D721Med (cell line): ENCODE measurements at regions not wholly inside any gene's neighbourhood (a gene's known extent, or its start where the extent isn't known, plus 50 kb on each side); places are given as distances from the start of the nearest gene placed in this dataset.

Experiments used
- DNase-seq: peaks from one replicate; pipeline ENCODE4 v3.0.0; 2011; ENCODE audit warnings: low spot score; ENCODE audit not compliant: insufficient read length
- FAIRE-seq: peaks from 2 replicates; lab custom pipeline; 2011; peaks lifted over from hg19 to GRCh38; lab: Jason Lieb, UNC
- TF ChIP-seq, protein P1 (sequence below): IDR thresholded peaks from 2 replicates; pipeline ENCODE4 v1.5.1; 2012; ENCODE audit warnings: mild to moderate bottlenecking, control low read depth; ENCODE audit not compliant: insufficient read depth; ENCODE audit errors: missing control alignments

DNA sequence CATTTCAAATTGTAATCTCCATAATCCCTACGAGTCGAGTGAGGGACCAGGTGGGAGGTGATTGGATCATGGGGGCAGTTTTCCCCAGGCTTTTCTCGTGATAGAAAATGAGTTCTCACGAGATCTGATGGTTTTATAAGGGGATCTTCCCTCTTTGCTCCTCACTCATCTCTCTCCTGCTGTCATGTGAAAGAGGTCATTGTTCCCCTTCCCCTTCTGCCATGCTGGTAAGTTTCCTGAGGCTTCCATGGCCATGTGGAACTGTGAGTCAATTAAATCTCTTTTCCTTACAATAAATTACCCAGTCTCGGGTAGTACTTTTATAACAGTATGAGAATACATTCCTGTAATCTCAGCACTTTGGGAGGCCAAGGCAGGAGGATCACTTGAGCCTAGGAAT lies 76.7 kb upstream of the MARCHF10 start:
- TF ChIP-seq, protein P1, sequence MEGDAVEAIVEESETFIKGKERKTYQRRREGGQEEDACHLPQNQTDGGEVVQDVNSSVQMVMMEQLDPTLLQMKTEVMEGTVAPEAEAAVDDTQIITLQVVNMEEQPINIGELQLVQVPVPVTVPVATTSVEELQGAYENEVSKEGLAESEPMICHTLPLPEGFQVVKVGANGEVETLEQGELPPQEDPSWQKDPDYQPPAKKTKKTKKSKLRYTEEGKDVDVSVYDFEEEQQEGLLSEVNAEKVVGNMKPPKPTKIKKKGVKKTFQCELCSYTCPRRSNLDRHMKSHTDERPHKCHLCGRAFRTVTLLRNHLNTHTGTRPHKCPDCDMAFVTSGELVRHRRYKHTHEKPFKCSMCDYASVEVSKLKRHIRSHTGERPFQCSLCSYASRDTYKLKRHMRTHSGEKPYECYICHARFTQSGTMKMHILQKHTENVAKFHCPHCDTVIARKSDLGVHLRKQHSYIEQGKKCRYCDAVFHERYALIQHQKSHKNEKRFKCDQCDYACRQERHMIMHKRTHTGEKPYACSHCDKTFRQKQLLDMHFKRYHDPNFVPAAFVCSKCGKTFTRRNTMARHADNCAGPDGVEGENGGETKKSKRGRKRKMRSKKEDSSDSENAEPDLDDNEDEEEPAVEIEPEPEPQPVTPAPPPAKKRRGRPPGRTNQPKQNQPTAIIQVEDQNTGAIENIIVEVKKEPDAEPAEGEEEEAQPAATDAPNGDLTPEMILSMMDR: no peak
- FAIRE-seq: no peak
- DNase-seq: no peak

DNA sequence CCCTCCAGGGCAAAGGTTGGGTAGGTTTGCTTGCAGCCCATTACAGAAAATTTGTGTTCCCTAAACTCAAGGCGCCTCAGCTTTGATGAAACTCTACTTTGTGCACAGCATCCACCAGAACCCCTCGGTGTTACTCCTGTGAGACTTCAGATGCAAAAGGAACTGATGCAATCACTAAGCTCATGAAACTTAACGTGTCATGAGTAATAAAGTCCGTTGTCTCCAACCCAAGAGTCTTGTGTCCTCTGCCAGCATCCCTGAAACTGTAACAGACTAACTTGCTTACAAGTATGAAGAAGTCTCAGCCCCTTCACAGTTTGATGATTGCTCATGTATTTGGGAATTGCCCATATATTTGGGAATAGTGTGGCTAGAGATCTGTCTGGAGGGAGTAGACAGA lies 74.8 kb upstream of the MARCHF10 start:
- TF ChIP-seq, protein P1: no peak
- DNase-seq (no peak), FAIRE-seq (no peak)

DNA sequence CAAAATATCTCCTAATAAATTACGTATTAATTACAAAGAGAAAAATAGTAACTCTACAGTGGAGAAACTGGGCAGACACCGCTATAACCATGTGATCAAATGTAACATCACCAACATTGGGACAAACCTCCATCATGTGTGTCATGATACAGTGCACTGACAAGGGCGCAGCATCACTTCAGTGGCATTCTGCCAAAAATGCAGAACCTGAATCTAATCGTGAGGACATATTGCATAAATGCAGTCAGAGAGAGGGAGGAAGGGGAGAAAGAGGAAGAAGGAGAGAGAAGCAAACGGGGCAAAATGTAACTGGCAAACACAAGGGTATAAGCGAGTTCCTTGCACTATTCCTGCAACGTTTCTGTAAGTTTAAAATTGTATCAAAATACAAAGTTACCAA lies 74.2 kb upstream of the MARCHF10 start:
- TF ChIP-seq, protein P1: no peak
- DNase-seq (no peak), FAIRE-seq (no peak)

DNA sequence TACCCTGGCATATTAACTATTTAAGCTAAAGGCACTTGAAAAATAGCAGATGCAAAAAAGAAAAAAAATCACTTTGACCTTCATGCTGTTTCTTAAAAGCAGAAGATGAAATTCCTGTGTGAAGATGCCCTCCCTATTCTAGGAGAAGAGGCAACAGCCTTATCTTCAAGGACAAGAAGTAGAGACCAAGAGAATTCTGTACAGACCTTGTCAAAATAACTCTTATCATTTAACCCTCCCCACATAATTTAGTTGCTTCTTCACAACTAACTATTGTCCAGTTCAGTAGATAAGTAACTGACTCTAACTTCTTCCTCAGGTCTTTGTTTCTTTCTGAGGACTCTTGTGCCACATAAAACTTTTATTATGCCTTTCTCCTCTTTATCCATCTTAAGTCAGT lies 72.0 kb upstream of the MARCHF10 start:
- FAIRE-seq (no peak), DNase-seq (no peak)
- TF ChIP-seq, protein P1: no peak

DNA sequence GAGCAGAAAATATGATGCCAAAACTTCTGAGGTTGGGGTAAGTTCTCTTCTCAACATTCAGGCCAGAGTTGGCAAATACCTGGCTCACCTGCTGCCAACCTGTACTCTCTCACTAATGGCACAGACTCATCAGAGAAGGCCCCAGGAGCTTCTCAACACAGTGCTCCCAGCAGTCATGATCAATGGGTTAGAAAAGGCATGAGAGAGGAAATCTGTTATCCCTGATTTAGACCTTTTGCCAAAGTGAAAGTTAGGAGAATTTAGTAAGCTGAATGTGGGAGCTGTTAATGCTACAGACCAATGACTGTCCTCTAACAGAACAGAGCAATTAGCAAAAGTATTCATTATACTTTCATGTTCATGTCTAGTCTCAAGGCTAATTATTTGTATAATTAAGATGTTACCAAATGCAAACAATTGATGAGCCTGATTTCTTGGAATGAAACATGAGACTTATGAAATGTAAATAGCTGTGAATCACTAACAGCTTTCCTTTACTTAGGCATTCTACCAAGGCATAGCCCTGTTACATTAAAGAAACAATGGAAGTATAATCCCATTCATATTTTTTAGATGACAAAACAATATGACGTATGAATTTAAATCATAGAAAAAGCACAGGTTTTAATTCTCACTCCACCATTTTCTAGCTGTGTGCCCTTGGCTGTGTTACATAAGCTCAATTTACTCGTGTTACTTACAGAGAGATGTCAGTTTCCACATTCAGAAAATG lies 68.7 kb upstream of the MARCHF10 start:
- DNase-seq (no peak), FAIRE-seq (no peak)
- TF ChIP-seq, protein P1: no peak

DNA sequence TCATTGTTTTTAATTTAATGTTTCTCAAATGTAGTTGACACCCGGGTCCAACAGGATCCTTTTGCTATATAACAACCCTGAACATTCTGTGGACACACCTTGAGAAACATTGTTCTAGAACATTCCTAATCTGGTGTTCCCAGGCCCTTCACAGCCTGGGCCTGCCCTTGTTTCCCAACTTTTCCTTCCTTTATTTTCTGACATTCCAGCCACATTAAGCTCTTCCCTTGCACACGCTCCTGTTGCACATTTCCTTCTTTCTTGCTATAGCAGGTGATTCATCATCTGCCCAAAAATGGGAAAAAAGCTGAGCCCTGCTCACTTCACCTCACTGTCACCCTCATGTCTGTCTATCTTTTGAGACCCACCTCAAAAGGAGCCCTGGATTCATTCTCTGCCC lies 67.9 kb upstream of the MARCHF10 start:
- TF ChIP-seq, protein P1: no peak
- DNase-seq (no peak), FAIRE-seq (no peak)

DNA sequence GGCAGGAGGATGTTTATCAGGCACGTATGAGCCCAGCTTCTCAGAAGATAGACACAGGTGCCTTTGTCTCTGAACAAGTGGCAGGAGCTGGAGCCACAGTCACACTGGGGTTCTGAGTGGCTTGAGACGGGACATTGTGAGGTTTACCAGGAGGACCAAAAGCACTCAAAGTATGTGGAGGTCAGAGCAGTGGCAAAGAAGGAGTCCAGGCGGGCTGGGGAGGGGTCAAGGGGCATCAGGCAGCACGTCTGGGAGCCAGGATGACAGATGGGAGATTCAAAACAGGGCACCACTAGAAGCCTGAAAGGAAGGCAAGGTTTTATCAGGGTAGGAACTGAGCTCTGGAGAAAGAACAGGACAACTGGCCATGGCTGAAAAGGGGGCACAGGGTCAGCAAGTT lies 67.2 kb upstream of the MARCHF10 start:
- no peak for DNase-seq
- TF ChIP-seq, protein P1: no peak
- FAIRE-seq: no peak
